ENCODE measurements at regions not wholly inside any gene's neighbourhood (a gene's known extent, or its start where the extent isn't known, plus 50 kb on each side); places are given as distances from the start of the nearest gene placed in this dataset.
"Not testable (repeated sequence)": the region's sequence is repeated elsewhere in the genome, so short reads cannot be mapped to it uniquely, and the experiment has no call there.

DNA sequence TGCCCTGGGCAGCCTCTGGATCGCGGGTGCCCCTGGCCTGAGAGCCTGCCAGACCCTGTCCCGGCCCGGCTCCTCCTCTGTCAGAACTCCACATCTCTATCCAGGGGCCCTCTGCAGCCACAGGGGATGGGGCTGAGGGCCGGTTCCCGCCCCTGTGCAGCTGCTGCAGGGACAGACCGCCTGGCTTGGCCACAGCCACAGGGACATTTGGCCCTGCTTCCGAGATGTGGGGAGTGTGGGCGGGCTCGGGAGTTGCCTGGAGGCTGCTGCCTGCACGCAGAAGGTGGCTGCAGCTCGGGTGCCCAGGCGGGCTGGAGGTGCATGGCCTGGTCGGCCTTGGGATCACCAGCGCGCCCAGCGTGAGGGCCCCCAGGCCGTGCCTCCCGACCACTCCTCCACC is 3365.4 kb upstream of the OR11H1 start:
- H3K4me3 ChIP-seq, H3K36me3 ChIP-seq, H3K27me3 ChIP-seq, H3K27ac ChIP-seq, DNase-seq, H3K4me1 ChIP-seq, H3K9me3 ChIP-seq: not testable (repeated sequence)

DNA sequence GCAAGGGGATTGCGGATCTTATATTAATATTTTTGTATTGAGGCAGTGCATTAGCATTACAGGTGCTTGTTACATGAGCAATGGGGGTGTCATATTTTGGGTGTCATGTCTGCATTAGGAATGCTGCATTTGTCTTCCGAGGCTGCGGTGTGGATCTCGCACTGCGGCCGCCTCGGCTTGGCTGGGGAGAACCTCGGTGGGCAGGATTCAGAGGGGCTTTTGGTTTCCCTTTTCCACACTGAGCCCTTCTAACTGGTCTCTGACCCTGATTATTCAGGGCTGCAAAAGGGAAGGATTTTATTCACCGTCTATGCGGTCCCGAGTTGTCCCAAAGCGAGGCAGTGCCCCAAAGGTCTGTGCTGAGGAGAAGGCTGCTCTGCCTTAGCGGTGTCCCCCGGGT is 3361.5 kb upstream of the OR11H1 start:
- not testable (repeated sequence) for DNase-seq, H3K9me3 ChIP-seq, H3K36me3 ChIP-seq, H3K27ac ChIP-seq, H3K4me1 ChIP-seq, H3K27me3 ChIP-seq, H3K4me3 ChIP-seq

DNA sequence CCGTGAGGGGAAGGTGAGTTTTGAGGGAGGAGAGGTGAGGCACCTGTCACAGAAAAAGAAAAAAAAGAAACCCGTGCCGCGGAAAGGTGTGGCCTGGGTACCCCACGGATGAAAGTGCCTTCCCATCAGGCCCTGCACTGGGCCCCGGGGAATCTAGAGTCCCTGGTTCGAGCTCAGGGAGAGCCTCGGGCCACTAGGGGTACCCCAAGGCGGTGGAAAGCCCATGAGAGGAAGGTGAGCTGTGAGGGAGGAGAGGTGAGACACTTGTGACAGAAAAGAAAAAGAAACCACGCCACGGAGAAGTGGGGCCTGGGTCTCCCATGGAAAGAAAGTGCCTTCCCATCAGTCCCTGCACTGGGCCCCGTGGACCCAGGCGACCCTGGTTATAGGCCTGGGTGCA is 3359.9 kb upstream of the OR11H1 start:
- H3K36me3 ChIP-seq, H3K27me3 ChIP-seq: not testable (repeated sequence)

DNA sequence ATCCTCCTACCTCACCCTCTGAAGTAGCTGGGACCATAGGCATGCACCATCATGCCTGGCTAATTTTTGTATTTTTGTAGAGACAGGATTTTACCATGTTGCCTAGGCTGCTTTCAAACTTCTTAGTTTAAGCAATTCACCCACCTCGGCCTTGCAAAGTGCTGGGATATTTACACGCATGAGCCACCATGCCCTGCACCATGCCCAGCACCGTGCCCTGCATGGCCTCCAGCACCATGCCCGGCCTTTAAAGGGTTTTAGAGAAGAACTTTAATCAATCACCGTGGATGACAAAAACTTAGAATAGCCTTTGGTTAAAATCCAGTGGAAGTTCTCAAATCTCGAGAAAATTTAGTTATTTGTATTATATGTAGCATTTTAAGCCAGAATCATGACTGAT is 3335.9 kb upstream of the OR11H1 start:
- not testable (repeated sequence) for H3K9me3 ChIP-seq, H3K27ac ChIP-seq, H3K4me3 ChIP-seq, H3K36me3 ChIP-seq, H3K27me3 ChIP-seq, H3K4me1 ChIP-seq, DNase-seq

More for the DNA sequence above, 3359.9 kb upstream of the OR11H1 start:
- DNase-seq, H3K9me3 ChIP-seq, H3K4me3 ChIP-seq, H3K4me1 ChIP-seq, H3K27ac ChIP-seq: not testable (repeated sequence)

DNA sequence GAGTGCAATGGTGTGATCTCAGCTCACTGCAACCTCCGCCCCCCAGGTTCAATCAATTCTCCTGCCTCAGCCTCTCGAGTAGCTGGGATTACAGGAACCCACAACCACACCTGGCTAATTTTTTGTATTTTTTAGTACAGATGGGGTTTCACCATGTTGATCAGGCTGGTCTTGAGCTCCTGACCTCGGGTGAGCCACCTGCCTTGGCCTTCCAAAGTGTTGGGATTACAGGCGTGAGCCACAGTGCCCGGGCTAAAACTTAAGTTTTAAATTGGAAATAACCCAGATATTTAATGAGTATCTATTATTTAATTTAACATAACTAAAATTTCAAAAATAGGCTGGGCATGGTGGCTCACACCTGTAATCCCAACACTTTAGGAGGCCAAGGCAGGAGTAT is 3333.3 kb upstream of the OR11H1 start:
- H3K36me3 ChIP-seq, H3K9me3 ChIP-seq, DNase-seq, H3K27ac ChIP-seq, H3K4me1 ChIP-seq, H3K27me3 ChIP-seq, H3K4me3 ChIP-seq: not testable (repeated sequence)

DNA sequence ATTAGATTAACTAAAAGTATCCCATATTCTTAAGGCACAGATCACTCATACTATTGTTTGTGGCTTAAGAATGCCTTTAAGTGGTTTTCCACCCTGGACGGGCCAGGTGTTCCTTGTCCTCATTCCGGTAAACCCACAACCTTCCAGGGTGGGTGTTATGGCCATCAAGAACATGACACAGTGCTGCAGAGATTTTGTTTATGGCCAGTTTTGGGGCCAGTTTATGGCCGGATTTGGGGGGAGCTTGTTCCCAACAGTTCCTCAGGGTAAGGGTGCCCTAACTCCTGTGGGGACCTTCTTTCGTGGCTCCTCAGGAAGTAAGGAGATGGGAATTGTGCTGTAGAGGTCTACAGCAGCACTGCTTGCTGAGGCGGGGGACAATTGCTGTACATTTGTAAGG is 3325.9 kb upstream of the OR11H1 start:
- not testable (repeated sequence) for H3K27ac ChIP-seq, H3K36me3 ChIP-seq, H3K27me3 ChIP-seq, H3K4me3 ChIP-seq, H3K9me3 ChIP-seq, H3K4me1 ChIP-seq
- peak in 1 of 3 donors; percentile 26 for DNase-seq

DNA sequence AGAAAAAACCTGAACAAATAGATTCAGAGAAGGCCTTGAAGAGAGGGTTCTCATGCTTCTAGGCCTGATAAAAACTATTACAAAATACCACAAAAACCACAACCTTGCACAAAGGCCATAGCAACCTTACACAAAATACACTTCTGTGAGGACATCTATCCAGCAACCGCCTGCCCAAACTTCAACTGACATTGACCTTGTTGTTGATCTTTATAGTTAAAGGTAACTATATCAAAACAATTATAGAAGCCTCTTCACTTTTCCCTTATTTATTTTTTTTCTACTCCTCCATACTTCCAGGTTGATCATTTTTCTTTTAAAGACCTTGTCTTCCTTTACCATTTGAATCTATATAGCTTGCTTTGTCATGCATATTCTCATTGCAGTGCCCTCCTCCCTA is 3321.3 kb upstream of the OR11H1 start:
- H3K4me3 ChIP-seq: not testable (repeated sequence)

More for the DNA sequence above, 3321.3 kb upstream of the OR11H1 start:
- H3K27me3 ChIP-seq, H3K27ac ChIP-seq, DNase-seq, H3K4me1 ChIP-seq, H3K9me3 ChIP-seq, H3K36me3 ChIP-seq: not testable (repeated sequence)
